ENCODE measurements at regions not wholly inside any gene's neighbourhood (a gene's known extent, or its start where the extent isn't known, plus 50 kb on each side); places are given as distances from the start of the nearest gene placed in this dataset.

DNA sequence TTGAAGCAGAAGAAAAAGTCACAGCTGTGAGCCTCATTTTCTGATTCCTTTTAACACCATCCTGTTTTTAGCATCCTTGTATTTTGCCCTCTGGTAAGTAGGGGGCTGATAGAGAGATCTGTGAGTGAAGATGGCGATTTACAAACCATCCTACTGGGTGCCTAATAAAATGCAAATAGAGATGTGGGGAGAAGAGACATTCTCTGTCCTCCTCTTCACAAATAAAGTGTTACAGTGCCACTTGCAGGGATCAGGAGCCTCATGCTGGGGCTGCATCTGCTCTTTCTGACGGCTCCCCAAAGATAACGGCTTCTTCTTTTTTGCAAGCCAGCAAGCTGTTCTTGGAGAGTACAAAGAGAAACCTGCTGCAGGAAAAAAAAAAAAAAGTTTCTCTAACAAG is 418.6 kb downstream of the TOX3 start:
- TF ChIP-seq, protein P1, sequence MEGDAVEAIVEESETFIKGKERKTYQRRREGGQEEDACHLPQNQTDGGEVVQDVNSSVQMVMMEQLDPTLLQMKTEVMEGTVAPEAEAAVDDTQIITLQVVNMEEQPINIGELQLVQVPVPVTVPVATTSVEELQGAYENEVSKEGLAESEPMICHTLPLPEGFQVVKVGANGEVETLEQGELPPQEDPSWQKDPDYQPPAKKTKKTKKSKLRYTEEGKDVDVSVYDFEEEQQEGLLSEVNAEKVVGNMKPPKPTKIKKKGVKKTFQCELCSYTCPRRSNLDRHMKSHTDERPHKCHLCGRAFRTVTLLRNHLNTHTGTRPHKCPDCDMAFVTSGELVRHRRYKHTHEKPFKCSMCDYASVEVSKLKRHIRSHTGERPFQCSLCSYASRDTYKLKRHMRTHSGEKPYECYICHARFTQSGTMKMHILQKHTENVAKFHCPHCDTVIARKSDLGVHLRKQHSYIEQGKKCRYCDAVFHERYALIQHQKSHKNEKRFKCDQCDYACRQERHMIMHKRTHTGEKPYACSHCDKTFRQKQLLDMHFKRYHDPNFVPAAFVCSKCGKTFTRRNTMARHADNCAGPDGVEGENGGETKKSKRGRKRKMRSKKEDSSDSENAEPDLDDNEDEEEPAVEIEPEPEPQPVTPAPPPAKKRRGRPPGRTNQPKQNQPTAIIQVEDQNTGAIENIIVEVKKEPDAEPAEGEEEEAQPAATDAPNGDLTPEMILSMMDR (conservative IDR thresholded peaks at IDR 0.05; ENCODE audit: low read length), result no peak
- TF ChIP-seq EZH2phosphoT487 (IDR thresholded peaks at IDR 0.05; ENCODE audit: borderline replicate concordance, low read depth, low read length), result no peak

All from OCI-LY7 (cell line).